GM12801 (cell line): ENCODE measurements at regions not wholly inside any gene's neighbourhood (a gene's known extent, or its start where the extent isn't known, plus 50 kb on each side); places are given as distances from the start of the nearest gene placed in this dataset.

Experiments used
- TF ChIP-seq, protein P1 (sequence below): IDR thresholded peaks from one replicate; pipeline ENCODE4 v1.5.1; 2011; ENCODE audit warnings: control low read depth; ENCODE audit not compliant: insufficient read length; ENCODE audit errors: extremely low read depth

DNA sequence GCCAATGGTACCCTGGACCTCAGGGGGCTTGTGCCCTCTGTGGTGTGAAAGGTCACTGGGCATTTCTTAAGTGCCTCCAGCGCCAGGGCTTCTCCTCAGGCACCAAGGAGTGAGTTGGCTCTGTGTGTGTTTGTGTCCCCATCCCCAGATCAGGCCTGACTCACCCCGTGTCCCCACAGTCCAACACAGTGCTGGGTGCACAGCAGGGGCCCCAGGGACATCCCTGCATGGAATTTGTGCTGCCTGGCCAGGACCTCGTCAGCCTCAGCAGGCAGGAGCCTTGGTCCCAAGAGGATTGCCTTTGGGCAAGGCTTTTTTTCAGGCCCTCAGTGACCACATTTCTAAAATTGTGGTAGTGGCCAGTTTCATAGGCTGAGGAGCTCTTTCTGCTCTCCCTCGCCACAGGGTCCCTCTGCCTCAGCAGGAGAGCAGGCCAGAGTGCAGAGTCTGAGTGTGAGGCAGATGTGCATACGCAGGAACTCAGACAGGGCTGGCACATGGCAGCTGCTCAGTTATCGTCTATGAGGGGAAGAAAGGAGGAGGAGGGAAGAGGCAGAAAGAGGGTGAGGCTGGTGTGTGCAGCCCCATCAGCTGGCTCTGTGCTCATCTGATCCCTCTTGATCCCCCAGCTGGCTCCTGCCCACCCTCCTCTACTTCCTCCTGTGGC is 215.6 kb downstream of the RPLP1 start:
- TF ChIP-seq, protein P1, sequence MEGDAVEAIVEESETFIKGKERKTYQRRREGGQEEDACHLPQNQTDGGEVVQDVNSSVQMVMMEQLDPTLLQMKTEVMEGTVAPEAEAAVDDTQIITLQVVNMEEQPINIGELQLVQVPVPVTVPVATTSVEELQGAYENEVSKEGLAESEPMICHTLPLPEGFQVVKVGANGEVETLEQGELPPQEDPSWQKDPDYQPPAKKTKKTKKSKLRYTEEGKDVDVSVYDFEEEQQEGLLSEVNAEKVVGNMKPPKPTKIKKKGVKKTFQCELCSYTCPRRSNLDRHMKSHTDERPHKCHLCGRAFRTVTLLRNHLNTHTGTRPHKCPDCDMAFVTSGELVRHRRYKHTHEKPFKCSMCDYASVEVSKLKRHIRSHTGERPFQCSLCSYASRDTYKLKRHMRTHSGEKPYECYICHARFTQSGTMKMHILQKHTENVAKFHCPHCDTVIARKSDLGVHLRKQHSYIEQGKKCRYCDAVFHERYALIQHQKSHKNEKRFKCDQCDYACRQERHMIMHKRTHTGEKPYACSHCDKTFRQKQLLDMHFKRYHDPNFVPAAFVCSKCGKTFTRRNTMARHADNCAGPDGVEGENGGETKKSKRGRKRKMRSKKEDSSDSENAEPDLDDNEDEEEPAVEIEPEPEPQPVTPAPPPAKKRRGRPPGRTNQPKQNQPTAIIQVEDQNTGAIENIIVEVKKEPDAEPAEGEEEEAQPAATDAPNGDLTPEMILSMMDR: no peak

DNA sequence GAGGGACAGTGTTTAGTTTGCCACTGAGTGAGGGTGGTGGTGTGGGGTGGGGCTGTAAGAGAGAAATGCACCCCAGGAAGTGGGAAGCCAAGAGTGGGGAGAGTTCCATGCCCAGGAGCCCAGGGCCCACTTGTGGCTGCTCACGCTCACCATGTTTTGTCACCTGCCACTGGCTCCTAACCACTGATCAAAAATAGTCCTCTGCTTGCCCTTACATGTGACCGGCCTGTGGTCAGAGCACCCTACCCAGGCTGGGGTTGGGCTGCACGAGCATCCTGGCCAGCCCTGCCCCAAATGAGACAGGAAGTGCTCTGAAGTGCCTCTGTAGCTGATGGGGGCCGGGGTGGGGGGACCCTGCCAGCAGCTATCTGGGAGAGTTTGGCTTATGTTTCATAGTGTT is 216.3 kb downstream of the RPLP1 start:
- TF ChIP-seq, protein P1: no peak

GRCh38 chr15:69669446-69669845 is 216.8 kb downstream of the RPLP1 start:
- TF ChIP-seq, protein P1: no peak

- TF ChIP-seq, protein P1: no peak
These were observed 220.8 kb downstream of the RPLP1 start for GRCh38 chr15:69673291-69673881.

DNA sequence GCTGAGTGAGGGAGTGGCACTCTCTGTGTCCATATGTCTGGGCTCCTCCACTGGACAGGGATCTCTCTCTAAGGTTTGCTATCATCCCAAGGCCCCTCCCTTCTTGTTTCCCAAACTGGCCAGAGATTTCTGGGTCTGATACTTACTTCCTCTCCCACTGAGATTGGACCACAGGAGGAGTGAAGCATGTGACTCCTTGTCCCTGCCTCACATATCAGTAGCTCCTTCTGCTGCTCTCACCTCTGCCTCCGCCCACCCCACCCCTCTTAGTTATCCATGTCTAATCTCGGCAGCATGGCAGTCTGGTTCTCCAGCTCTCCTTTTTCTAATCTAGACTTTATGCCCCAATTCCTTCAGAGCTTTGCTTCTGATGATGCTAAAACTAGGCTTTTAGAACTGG is 223.1 kb downstream of the RPLP1 start:
- TF ChIP-seq, protein P1: no peak

DNA sequence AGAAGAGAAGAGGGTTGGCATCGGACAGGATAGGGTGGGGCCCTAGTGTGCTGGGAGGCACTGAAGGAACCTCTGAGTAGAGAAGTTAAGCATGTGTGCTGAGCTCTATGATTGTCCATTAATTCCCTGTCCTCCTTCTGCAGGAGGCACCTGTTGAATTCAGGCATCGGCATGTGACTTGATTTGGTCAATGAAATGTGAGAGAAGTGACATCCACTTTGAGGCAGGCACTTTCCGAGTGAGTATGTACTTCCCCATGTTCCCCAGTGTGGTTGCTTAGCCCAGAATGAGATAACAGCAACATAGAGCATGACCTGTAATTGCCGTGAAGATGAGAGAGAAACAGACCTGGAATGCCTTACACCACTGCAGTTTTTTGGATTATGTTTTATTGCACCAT is 224.8 kb downstream of the RPLP1 start:
- TF ChIP-seq, protein P1: no peak

GRCh38 chr15:69679623-69680228 is 227.1 kb downstream of the RPLP1 start:
- TF ChIP-seq, protein P1: no peak
